DND-41 (cell line): ENCODE measurements at regions not wholly inside any gene's neighbourhood (a gene's known extent, or its start where the extent isn't known, plus 50 kb on each side); places are given as distances from the start of the nearest gene placed in this dataset.

Experiments used
- ATAC-seq: fragments of 200-7000 bp; cut with Tn5 transposase; 3 replicates; pipeline ENCODE4 v1.9.1; 2021; ENCODE audit warnings: low read depth; ENCODE audit not compliant: insufficient read depth
- DNase-seq: peaks from one replicate; pipeline ENCODE4 v3.0.0-alpha.2; 2020
- H2AFZ ChIP-seq: 2 replicates; pipeline ENCODE4 v1.6.0; 2012; ENCODE audit warnings: low read depth, low read length
- H3K27ac ChIP-seq: 2 replicates; pipeline ENCODE4 v1.5.1; 2012; ENCODE audit warnings: low read length, inconsistent platforms
- H3K27me3 ChIP-seq: fragments of 200-600 bp; sonication (generic); 2 replicates; pipeline ENCODE4 v1.6.0; 2012; ENCODE audit warnings: low read length, mild to moderate bottlenecking, inconsistent platforms; ENCODE audit not compliant: insufficient read depth, poor library complexity
- H3K36me3 ChIP-seq: 2 replicates; pipeline ENCODE4 v1.5.1; 2012; ENCODE audit warnings: low read length, inconsistent platforms; ENCODE audit not compliant: insufficient read depth
- H3K4me1 ChIP-seq: 2 replicates; pipeline ENCODE4 v1.5.1; 2012; ENCODE audit warnings: mild to moderate bottlenecking, low read length; ENCODE audit not compliant: insufficient read depth
- H3K4me2 ChIP-seq: 2 replicates; pipeline ENCODE4 v1.6.0; 2012; ENCODE audit warnings: mild to moderate bottlenecking, moderate library complexity, low read length, inconsistent platforms; ENCODE audit not compliant: insufficient read depth
- H3K4me3 ChIP-seq, 2 experiments: fragments of 200-600 bp in 1 of 2; shearing (Covaris generic) in 1 of 2; 2 replicates each; pipeline ENCODE4 v1.5.1; 2012 to 2016; ENCODE audit warnings: inconsistent platforms in 2 of 2, low read length in 2 of 2, mild to moderate bottlenecking in 2 of 2, low read depth in 1 of 2, moderate library complexity in 1 of 2
- H3K79me2 ChIP-seq: 2 replicates; pipeline ENCODE4 v1.6.0; 2012; ENCODE audit warnings: low read length, inconsistent platforms; ENCODE audit not compliant: insufficient read depth
- H3K9ac ChIP-seq: 2 replicates; pipeline ENCODE4 v1.6.0; 2012; ENCODE audit warnings: low read depth, mild to moderate bottlenecking, inconsistent platforms, low read length, moderate library complexity
- H3K9me3 ChIP-seq: 2 replicates; pipeline ENCODE4 v1.5.1; 2012; ENCODE audit warnings: low read length, moderate library complexity, mild to moderate bottlenecking, inconsistent platforms; ENCODE audit not compliant: insufficient read depth, severe bottlenecking
- H4K20me1 ChIP-seq: 2 replicates; pipeline ENCODE4 v1.6.0; 2012; ENCODE audit warnings: low read length; ENCODE audit not compliant: insufficient read depth
- EZH2 ChIP-seq: IDR thresholded peaks from 3 replicates; pipeline ENCODE4 v1.6.1; 2012; ENCODE audit warnings: borderline replicate concordance, low read depth, mild to moderate bottlenecking, moderate library complexity, low read length, inconsistent platforms; ENCODE audit not compliant: severe bottlenecking
- TF ChIP-seq, protein P1 (sequence below): IDR thresholded peaks from 2 replicates; pipeline ENCODE4 v1.5.1; 2012; ENCODE audit warnings: borderline replicate concordance, low read length, moderate library complexity, mild to moderate bottlenecking; ENCODE audit not compliant: poor library complexity, severe bottlenecking; ENCODE audit errors: extremely low read depth

DNA sequence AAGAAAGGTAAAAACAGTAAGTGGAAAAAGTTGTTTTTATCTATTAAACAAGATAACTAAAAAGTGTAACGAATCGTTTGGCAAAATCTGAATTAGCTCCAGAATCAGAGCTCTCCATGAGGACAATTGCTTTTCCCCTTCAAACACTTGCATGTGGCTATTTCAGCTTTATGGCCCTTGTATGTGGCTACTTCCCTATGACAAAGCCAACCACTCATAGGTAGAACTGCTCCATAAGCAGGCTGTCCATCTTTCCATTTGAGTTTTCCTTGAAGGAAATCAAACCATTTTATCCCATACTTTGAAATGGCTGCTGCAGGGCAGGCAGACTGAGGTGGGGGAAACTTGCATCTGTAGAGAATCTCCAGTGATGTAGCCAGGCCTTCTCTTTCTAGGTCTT, 445.5 kb upstream of the ID2 start:
- TF ChIP-seq EZH2: no peak
- TF ChIP-seq, protein P1, sequence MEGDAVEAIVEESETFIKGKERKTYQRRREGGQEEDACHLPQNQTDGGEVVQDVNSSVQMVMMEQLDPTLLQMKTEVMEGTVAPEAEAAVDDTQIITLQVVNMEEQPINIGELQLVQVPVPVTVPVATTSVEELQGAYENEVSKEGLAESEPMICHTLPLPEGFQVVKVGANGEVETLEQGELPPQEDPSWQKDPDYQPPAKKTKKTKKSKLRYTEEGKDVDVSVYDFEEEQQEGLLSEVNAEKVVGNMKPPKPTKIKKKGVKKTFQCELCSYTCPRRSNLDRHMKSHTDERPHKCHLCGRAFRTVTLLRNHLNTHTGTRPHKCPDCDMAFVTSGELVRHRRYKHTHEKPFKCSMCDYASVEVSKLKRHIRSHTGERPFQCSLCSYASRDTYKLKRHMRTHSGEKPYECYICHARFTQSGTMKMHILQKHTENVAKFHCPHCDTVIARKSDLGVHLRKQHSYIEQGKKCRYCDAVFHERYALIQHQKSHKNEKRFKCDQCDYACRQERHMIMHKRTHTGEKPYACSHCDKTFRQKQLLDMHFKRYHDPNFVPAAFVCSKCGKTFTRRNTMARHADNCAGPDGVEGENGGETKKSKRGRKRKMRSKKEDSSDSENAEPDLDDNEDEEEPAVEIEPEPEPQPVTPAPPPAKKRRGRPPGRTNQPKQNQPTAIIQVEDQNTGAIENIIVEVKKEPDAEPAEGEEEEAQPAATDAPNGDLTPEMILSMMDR: no peak
- Histone ChIP-seq H3K9ac (no peak overlapping the region), H3K4me3 (no peak overlapping the region), H3K79me2 (no peaks in the 10 kb centered on the region), H3K27ac (no peak overlapping the region), H3K27me3 (no peaks in the 10 kb centered on the region), H3K4me2 (no peak overlapping the region), H3K36me3 (no peaks in the 10 kb centered on the region), H3K4me1 (no peaks in the 10 kb centered on the region), H3K9me3 (no peaks in the 10 kb centered on the region), H4K20me1 (no peaks in the 10 kb centered on the region), H2AFZ (no peak overlapping the region)
- DNase-seq (no peak), ATAC-seq (no peak)

DNA sequence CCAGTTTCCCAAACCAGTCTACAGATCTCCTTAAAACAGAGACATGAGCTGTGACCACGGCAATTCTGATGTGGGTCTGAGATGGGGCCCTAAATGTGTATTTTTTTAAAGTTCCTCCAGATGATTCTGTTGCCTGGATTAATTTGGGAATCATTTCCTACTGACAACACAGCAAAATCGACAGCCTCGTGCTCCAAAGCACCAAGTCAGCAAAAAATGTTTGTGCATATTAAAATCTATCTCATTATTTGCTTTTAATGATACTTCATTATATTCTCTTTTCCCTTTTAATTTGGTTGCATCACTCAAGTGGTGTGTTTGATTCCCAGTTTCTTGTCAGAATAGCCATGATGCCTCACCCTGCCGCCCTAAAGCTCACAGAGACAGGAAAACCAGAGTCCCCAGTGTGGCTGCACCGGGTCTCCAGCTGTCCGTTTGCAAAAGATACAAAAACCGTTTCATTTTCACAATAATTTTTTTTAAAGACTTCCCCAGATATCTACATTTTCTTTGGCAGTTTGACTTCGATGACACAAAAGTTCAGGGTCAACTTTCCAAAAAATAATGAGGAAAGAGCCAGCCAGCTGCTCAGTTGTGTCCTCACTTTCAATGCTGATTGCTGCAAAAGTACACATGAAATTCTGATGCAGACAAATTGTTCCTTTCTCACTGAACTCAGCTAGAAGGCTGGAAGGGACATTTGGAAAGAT, 443.2 kb upstream of the ID2 start:
- H3K4me3 ChIP-seq: no peak overlapping the region
- H3K27ac ChIP-seq: no peak overlapping the region
- H3K4me1 ChIP-seq: no peaks in the 10 kb centered on the region
- peak; percentile 54; the same call in 2 of the 3 replicates for ATAC-seq
- no peak overlapping the region for H3K4me2 ChIP-seq
- H4K20me1 ChIP-seq: no peaks in the 10 kb centered on the region
- peak; percentile 39 for DNase-seq
- H3K36me3 ChIP-seq: no peaks in the 10 kb centered on the region
- no peak overlapping the region for H3K9ac ChIP-seq
- TF ChIP-seq EZH2: no peak
- TF ChIP-seq, protein P1: no peak
- no peak overlapping the region for H2AFZ ChIP-seq
- no peaks in the 10 kb centered on the region for H3K79me2 ChIP-seq
- no peaks in the 10 kb centered on the region for H3K27me3 ChIP-seq
- H3K9me3 ChIP-seq: peaks cover 1% of the 10 kb centered on the region

DNA sequence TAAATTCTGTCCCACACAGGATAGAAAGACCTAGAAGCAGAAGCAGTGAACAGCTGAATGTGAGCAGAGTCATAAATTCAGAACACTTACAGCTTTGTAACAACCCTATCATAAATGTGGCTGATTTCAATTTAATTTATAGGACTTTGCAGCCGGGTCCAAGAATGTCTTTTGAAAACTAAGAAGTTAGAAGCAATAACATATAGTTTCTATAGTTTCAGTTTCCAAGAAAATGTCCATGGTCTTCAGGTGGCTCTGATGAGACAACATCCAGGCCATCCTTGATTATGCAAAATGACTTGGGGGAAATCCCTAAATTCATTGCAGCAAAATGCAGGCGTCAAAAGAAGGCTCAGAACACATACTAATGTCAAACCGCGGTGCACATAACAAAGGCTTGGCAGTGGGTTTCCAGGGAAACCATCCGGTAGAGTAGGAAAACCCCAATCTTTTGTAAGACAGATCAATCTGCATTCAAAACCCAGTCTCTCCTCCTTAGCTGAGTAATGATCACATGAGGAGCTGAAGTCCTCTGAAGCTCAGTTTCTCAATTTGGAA, 442.2 kb upstream of the ID2 start:
- H3K4me2 ChIP-seq: no peak overlapping the region
- no peaks in the 10 kb centered on the region for H3K27me3 ChIP-seq
- no peak for TF ChIP-seq EZH2
- TF ChIP-seq, protein P1: no peak
- no peak overlapping the region for H3K9ac ChIP-seq
- H2AFZ ChIP-seq: no peak overlapping the region
- H3K4me3 ChIP-seq: no peak overlapping the region
- no peaks in the 10 kb centered on the region for H3K79me2 ChIP-seq
- H4K20me1 ChIP-seq: no peaks in the 10 kb centered on the region
- no peak for DNase-seq
- H3K27ac ChIP-seq: no peak overlapping the region
- H3K9me3 ChIP-seq: peaks cover 9% of the 10 kb centered on the region
- H3K36me3 ChIP-seq: no peaks in the 10 kb centered on the region
- ATAC-seq: no peak
- no peaks in the 10 kb centered on the region for H3K4me1 ChIP-seq

DNA sequence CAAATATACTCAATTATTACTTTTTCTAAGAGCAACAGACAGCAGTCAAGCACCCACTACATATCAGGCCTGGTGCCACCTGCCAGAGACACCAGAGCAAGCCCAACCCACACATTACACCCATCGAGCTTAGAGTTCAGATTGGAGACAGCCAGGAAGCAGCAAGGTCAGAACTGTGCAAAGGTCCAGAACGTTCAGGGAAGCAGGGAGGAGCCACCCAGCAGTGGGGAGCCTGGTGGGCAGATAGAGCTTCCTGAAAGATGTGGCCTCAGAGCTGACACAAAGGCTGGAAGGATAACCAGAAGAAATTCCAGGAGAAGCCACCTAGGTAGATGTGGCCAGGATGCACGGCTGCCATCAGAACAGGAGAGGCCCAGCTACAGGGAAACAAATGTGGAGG, 440.5 kb upstream of the ID2 start:
- Histone ChIP-seq H3K79me2 (no peaks in the 10 kb centered on the region), H2AFZ (no peak overlapping the region), H3K9ac (no peak overlapping the region), H3K27ac (no peak overlapping the region), H4K20me1 (no peaks in the 10 kb centered on the region), H3K27me3 (no peaks in the 10 kb centered on the region), H3K9me3 (peaks cover 19% of the 10 kb centered on the region), H3K4me1 (no peaks in the 10 kb centered on the region), H3K4me2 (no peak overlapping the region), H3K4me3 (no peak overlapping the region), H3K36me3 (no peaks in the 10 kb centered on the region)
- no peak for TF ChIP-seq EZH2
- TF ChIP-seq, protein P1: no peak
- ATAC-seq: peak; percentile 42; the same call in 2 of the 3 replicates
- DNase-seq: no peak
